ENCODE measurements at regions not wholly inside any gene's neighbourhood (a gene's known extent, or its start where the extent isn't known, plus 50 kb on each side); places are given as distances from the start of the nearest gene placed in this dataset.

GRCh38 chr2:14125624-14126293, 506.8 kb upstream of the LRATD1 start:
- no peak overlapping the region for H3K27ac ChIP-seq
- in situ Hi-C loops (cut with MboI; ENCODE audit: low sequenced_read_pairs in 4 of 4) (no loop called here), intact Hi-C loops (cut with DNase I; ENCODE audit: low total_unique reads) (no loop called here)
- no peaks in the 10 kb centered on the region for H3K4me1 ChIP-seq
- DNase-seq (no peak), ATAC-seq (no peak)
- no peaks in the 10 kb centered on the region for H3K36me3 ChIP-seq
- H3K4me3 ChIP-seq: no peak overlapping the region
- no peaks in the 10 kb centered on the region for H3K27me3 ChIP-seq
- TF ChIP-seq POLR2A (IDR thresholded peaks at IDR 0.05): no peak
- TF ChIP-seq, protein P1, sequence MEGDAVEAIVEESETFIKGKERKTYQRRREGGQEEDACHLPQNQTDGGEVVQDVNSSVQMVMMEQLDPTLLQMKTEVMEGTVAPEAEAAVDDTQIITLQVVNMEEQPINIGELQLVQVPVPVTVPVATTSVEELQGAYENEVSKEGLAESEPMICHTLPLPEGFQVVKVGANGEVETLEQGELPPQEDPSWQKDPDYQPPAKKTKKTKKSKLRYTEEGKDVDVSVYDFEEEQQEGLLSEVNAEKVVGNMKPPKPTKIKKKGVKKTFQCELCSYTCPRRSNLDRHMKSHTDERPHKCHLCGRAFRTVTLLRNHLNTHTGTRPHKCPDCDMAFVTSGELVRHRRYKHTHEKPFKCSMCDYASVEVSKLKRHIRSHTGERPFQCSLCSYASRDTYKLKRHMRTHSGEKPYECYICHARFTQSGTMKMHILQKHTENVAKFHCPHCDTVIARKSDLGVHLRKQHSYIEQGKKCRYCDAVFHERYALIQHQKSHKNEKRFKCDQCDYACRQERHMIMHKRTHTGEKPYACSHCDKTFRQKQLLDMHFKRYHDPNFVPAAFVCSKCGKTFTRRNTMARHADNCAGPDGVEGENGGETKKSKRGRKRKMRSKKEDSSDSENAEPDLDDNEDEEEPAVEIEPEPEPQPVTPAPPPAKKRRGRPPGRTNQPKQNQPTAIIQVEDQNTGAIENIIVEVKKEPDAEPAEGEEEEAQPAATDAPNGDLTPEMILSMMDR (IDR thresholded peaks at IDR 0.05 in 4 of 5, conservative IDR thresholded peaks at IDR 0.05 in 1 of 5): no peak
- H3K9me3 ChIP-seq: no peaks in the 10 kb centered on the region

DNA sequence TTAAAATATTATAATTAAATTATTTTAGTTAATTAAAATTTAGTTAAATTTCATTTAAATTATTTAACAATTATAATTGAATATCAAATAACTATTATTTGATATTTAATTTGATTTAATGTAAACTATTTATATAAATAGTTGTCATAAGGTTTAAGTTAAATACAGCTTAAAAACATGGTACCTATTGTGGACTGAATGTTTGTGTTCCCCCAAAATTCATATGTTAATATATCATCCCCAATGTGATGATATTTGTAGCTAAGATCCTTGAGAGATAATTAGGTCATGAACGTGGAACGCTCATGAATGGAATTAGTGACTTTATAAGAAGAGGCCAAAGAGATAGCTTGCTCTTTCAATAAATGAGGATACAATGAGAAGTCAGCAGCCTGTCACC, 505.7 kb upstream of the LRATD1 start:
- ATAC-seq (no peak), DNase-seq (no peak)
- in situ Hi-C loops (cut with MboI; ENCODE audit: low sequenced_read_pairs in 4 of 4): no loop called here
- H3K4me1 ChIP-seq: no peaks in the 10 kb centered on the region
- no peak overlapping the region for H3K4me3 ChIP-seq
- TF ChIP-seq, protein P1 (IDR thresholded peaks at IDR 0.05 in 4 of 5, conservative IDR thresholded peaks at IDR 0.05 in 1 of 5): no peak
- TF ChIP-seq POLR2A (IDR thresholded peaks at IDR 0.05): no peak
- no peaks in the 10 kb centered on the region for H3K9me3 ChIP-seq
- H3K27ac ChIP-seq: no peak overlapping the region
- no peaks in the 10 kb centered on the region for H3K36me3 ChIP-seq
- H3K27me3 ChIP-seq: no peaks in the 10 kb centered on the region
- intact Hi-C loops (cut with DNase I; ENCODE audit: low total_unique reads): no loop called here

GRCh38 chr2:14127765-14128164, 504.8 kb upstream of the LRATD1 start:
- in situ Hi-C loops (cut with MboI; ENCODE audit: low sequenced_read_pairs in 4 of 4): no loop called here
- Histone ChIP-seq H3K9me3 (no peaks in the 10 kb centered on the region), H3K27me3 (no peaks in the 10 kb centered on the region), H3K27ac (no peak overlapping the region), H3K4me1 (no peaks in the 10 kb centered on the region), H3K36me3 (no peaks in the 10 kb centered on the region), H3K4me3 (no peak overlapping the region)
- ATAC-seq (no peak), DNase-seq (no peak)
- TF ChIP-seq POLR2A (IDR thresholded peaks at IDR 0.05): no peak
- TF ChIP-seq, protein P1 (IDR thresholded peaks at IDR 0.05 in 4 of 5, conservative IDR thresholded peaks at IDR 0.05 in 1 of 5): no peak
- intact Hi-C loops (cut with DNase I; ENCODE audit: low total_unique reads): no loop called here

DNA sequence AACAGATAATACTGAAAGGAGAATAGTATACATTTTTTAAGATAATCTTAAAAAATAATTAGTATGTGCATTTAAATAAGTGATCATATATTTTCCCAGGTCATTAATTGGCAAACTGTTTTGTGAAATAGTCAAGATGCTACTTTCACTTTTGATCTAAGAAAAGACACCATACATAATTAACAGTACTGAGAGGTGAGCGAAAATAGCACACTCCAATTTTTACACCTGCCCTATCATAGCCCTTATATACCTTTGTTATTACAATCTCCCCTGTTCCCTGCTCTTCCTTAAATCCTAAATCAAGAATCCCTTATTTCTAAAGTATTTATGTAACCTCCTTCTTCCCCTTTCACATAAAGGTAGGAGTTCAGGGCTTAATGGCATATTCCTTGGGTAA, 500.1 kb upstream of the LRATD1 start:
- no peak for ATAC-seq
- Histone ChIP-seq H3K27ac (no peak overlapping the region), H3K9me3 (no peaks in the 10 kb centered on the region), H3K4me3 (no peak overlapping the region), H3K4me1 (no peaks in the 10 kb centered on the region), H3K36me3 (no peaks in the 10 kb centered on the region), H3K27me3 (no peaks in the 10 kb centered on the region)
- intact Hi-C loops (cut with DNase I; ENCODE audit: low total_unique reads) (no loop called here), in situ Hi-C loops (cut with MboI; ENCODE audit: low sequenced_read_pairs in 4 of 4) (no loop called here)
- TF ChIP-seq, protein P1 (IDR thresholded peaks at IDR 0.05 in 4 of 5, conservative IDR thresholded peaks at IDR 0.05 in 1 of 5): no peak
- TF ChIP-seq POLR2A (IDR thresholded peaks at IDR 0.05): no peak
- no peak for DNase-seq

- in situ Hi-C loops (cut with MboI; ENCODE audit: low sequenced_read_pairs in 4 of 4): no loop called here
- H3K36me3 ChIP-seq: no peaks in the 10 kb centered on the region
- no peak overlapping the region for H3K27ac ChIP-seq
- DNase-seq (no peak), ATAC-seq (no peak)
- no peak for TF ChIP-seq POLR2A (IDR thresholded peaks at IDR 0.05)
- TF ChIP-seq, protein P1 (IDR thresholded peaks at IDR 0.05 in 4 of 5, conservative IDR thresholded peaks at IDR 0.05 in 1 of 5): no peak
- no peak overlapping the region for H3K4me3 ChIP-seq
- H3K4me1 ChIP-seq: no peaks in the 10 kb centered on the region
- intact Hi-C loops (cut with DNase I; ENCODE audit: low total_unique reads): no loop called here
- no peaks in the 10 kb centered on the region for H3K27me3 ChIP-seq
- no peaks in the 10 kb centered on the region for H3K9me3 ChIP-seq
Observed at GRCh38 chr2:14134771-14135170, 497.7 kb upstream of the LRATD1 start.

Data from gastrocnemius medialis (tissue), 4 donors.